Cerebellar cortex (tissue), 1 donor: ENCODE measurements at regions not wholly inside any gene's neighbourhood (a gene's known extent, or its start where the extent isn't known, plus 50 kb on each side); places are given as distances from the start of the nearest gene placed in this dataset.

ENCODE experiments used
- DNase-seq: peaks from one replicate; pipeline ENCODE4 v3.0.0-alpha.2; 2015; ENCODE audit warnings: low spot score

GRCh38 chr6:48817333-48818051, 645.6 kb downstream of the MMUT start:
- DNase-seq, result no peak

GRCh38 chr6:48814957-48815356, 648.1 kb downstream of the MMUT start:
- DNase-seq, result no peak

GRCh38 chr6:48813836-48814235, 649.2 kb downstream of the MMUT start:
- DNase-seq, result no peak

GRCh38 chr6:48809700-48810099, 653.4 kb downstream of the MMUT start:
- DNase-seq, result no peak

- DNase-seq, result no peak
Measured at GRCh38 chr6:48809245-48809644, 653.8 kb downstream of the MMUT start.

GRCh38 chr6:48798296-48798695, 664.8 kb downstream of the MMUT start:
- DNase-seq, result no peak

- no peak for DNase-seq
Measured at GRCh38 chr6:48782225-48782624, 671.2 kb upstream of the PTCHD4 start.

- DNase-seq, result no peak
Measured at GRCh38 chr6:48777411-48777810, 666.4 kb upstream of the PTCHD4 start.

GRCh38 chr6:48775157-48775556, 664.2 kb upstream of the PTCHD4 start:
- no peak for DNase-seq

GRCh38 chr6:48774276-48774675, 663.3 kb upstream of the PTCHD4 start:
- no peak for DNase-seq

- no peak for DNase-seq
Measured at GRCh38 chr6:48766349-48766748, 655.4 kb upstream of the PTCHD4 start.

- peak; percentile 35 for DNase-seq
Measured at GRCh38 chr6:48765352-48765961, 654.5 kb upstream of the PTCHD4 start.

- DNase-seq, result no peak
Measured at GRCh38 chr6:48764286-48765044, 653.5 kb upstream of the PTCHD4 start.

GRCh38 chr6:48757661-48758060, 646.7 kb upstream of the PTCHD4 start:
- DNase-seq, result no peak

- no peak for DNase-seq
Measured at GRCh38 chr6:48755315-48755714, 644.3 kb upstream of the PTCHD4 start.

- DNase-seq, result no peak
Measured at GRCh38 chr6:48754641-48755040, 643.6 kb upstream of the PTCHD4 start.

GRCh38 chr6:48750861-48751260, 639.9 kb upstream of the PTCHD4 start:
- no peak for DNase-seq

- DNase-seq, result no peak
Measured at GRCh38 chr6:48747471-48747870, 636.5 kb upstream of the PTCHD4 start.

GRCh38 chr6:48747040-48747439, 636.0 kb upstream of the PTCHD4 start:
- DNase-seq, result no peak

GRCh38 chr6:48744948-48745347, 634.0 kb upstream of the PTCHD4 start:
- DNase-seq, result no peak

GRCh38 chr6:48743738-48744137, 632.7 kb upstream of the PTCHD4 start:
- no peak for DNase-seq

GRCh38 chr6:48736501-48737206, 625.7 kb upstream of the PTCHD4 start:
- no peak for DNase-seq

GRCh38 chr6:48735846-48736245, 624.8 kb upstream of the PTCHD4 start:
- no peak for DNase-seq
